DND-41 (cell line): ENCODE measurements at regions not wholly inside any gene's neighbourhood (a gene's known extent, or its start where the extent isn't known, plus 50 kb on each side); places are given as distances from the start of the nearest gene placed in this dataset.

Experiments used
- ATAC-seq: fragments of 200-7000 bp; cut with Tn5 transposase; 3 replicates; pipeline ENCODE4 v1.9.1; 2021; ENCODE audit warnings: low read depth; ENCODE audit not compliant: insufficient read depth
- DNase-seq: peaks from one replicate; pipeline ENCODE4 v3.0.0-alpha.2; 2020
- H2AFZ ChIP-seq: 2 replicates; pipeline ENCODE4 v1.6.0; 2012; ENCODE audit warnings: low read depth, low read length
- H3K27ac ChIP-seq: 2 replicates; pipeline ENCODE4 v1.5.1; 2012; ENCODE audit warnings: low read length, inconsistent platforms
- H3K27me3 ChIP-seq: fragments of 200-600 bp; sonication (generic); 2 replicates; pipeline ENCODE4 v1.6.0; 2012; ENCODE audit warnings: low read length, mild to moderate bottlenecking, inconsistent platforms; ENCODE audit not compliant: insufficient read depth, poor library complexity
- H3K36me3 ChIP-seq: 2 replicates; pipeline ENCODE4 v1.5.1; 2012; ENCODE audit warnings: low read length, inconsistent platforms; ENCODE audit not compliant: insufficient read depth
- H3K4me1 ChIP-seq: 2 replicates; pipeline ENCODE4 v1.5.1; 2012; ENCODE audit warnings: mild to moderate bottlenecking, low read length; ENCODE audit not compliant: insufficient read depth
- H3K4me2 ChIP-seq: 2 replicates; pipeline ENCODE4 v1.6.0; 2012; ENCODE audit warnings: mild to moderate bottlenecking, moderate library complexity, low read length, inconsistent platforms; ENCODE audit not compliant: insufficient read depth
- H3K4me3 ChIP-seq, 2 experiments: fragments of 200-600 bp in 1 of 2; shearing (Covaris generic) in 1 of 2; 2 replicates each; pipeline ENCODE4 v1.5.1; 2012 to 2016; ENCODE audit warnings: inconsistent platforms in 2 of 2, low read length in 2 of 2, mild to moderate bottlenecking in 2 of 2, low read depth in 1 of 2, moderate library complexity in 1 of 2
- H3K79me2 ChIP-seq: 2 replicates; pipeline ENCODE4 v1.6.0; 2012; ENCODE audit warnings: low read length, inconsistent platforms; ENCODE audit not compliant: insufficient read depth
- H3K9ac ChIP-seq: 2 replicates; pipeline ENCODE4 v1.6.0; 2012; ENCODE audit warnings: low read depth, mild to moderate bottlenecking, inconsistent platforms, low read length, moderate library complexity
- H3K9me3 ChIP-seq: 2 replicates; pipeline ENCODE4 v1.5.1; 2012; ENCODE audit warnings: low read length, moderate library complexity, mild to moderate bottlenecking, inconsistent platforms; ENCODE audit not compliant: insufficient read depth, severe bottlenecking
- H4K20me1 ChIP-seq: 2 replicates; pipeline ENCODE4 v1.6.0; 2012; ENCODE audit warnings: low read length; ENCODE audit not compliant: insufficient read depth
- CTCF ChIP-seq: IDR thresholded peaks from 2 replicates; pipeline ENCODE4 v1.5.1; 2012; ENCODE audit warnings: borderline replicate concordance, low read length, moderate library complexity, mild to moderate bottlenecking; ENCODE audit not compliant: poor library complexity, severe bottlenecking; ENCODE audit errors: extremely low read depth
- EZH2 ChIP-seq: IDR thresholded peaks from 3 replicates; pipeline ENCODE4 v1.6.1; 2012; ENCODE audit warnings: borderline replicate concordance, low read depth, mild to moderate bottlenecking, moderate library complexity, low read length, inconsistent platforms; ENCODE audit not compliant: severe bottlenecking

- DNase-seq (no peak), ATAC-seq (no peak)
- no peak overlapping the region for H3K27ac ChIP-seq
- H3K27me3 ChIP-seq = no peaks in the 10 kb centered on the region
- TF ChIP-seq EZH2 (no peak), CTCF (no peak)
- no peaks in the 10 kb centered on the region for H4K20me1 ChIP-seq
- H3K79me2 ChIP-seq = no peaks in the 10 kb centered on the region
- peaks cover 16% of the 10 kb centered on the region for H3K4me1 ChIP-seq
- no peak overlapping the region for H2AFZ ChIP-seq
- no peak overlapping the region for H3K4me2 ChIP-seq
- H3K9me3 ChIP-seq = no peaks in the 10 kb centered on the region
- no peaks in the 10 kb centered on the region for H3K36me3 ChIP-seq
- H3K9ac ChIP-seq = no peak overlapping the region
- H3K4me3 ChIP-seq = no peak overlapping the region
Measured at GRCh38 chr2:9141091-9141667, 65.4 kb upstream of the ASAP2 start.

DNA sequence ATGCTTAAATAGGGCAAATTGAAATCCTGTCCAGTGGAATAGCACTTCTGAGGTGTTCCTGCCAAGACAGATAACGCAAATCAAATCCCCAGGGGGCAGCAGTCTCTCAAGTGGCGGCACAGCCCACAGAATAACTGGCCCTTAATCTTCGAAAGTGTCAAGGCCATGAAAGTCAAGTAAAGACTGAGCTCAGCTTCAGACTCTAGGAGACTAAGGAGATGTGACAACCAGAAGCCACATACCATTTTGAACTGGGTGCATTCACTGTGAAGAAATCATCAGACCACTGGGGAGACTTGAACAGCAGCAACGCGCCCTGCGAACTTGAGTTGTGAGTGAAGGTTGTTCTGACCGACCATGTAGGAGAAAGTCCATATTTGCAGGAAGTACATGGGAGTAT is 66.0 kb upstream of the ASAP2 start:
- H3K4me3 ChIP-seq = no peak overlapping the region
- TF ChIP-seq EZH2 (no peak), CTCF (no peak)
- no peak overlapping the region for H3K9ac ChIP-seq
- no peak overlapping the region for H3K27ac ChIP-seq
- H4K20me1 ChIP-seq = no peaks in the 10 kb centered on the region
- no peak overlapping the region for H3K4me2 ChIP-seq
- no peaks in the 10 kb centered on the region for H3K27me3 ChIP-seq
- no peaks in the 10 kb centered on the region for H3K79me2 ChIP-seq
- H3K4me1 ChIP-seq = peaks cover 16% of the 10 kb centered on the region
- no peaks in the 10 kb centered on the region for H3K9me3 ChIP-seq
- DNase-seq (no peak), ATAC-seq (no peak)
- H3K36me3 ChIP-seq = no peaks in the 10 kb centered on the region
- H2AFZ ChIP-seq = no peak overlapping the region

DNA sequence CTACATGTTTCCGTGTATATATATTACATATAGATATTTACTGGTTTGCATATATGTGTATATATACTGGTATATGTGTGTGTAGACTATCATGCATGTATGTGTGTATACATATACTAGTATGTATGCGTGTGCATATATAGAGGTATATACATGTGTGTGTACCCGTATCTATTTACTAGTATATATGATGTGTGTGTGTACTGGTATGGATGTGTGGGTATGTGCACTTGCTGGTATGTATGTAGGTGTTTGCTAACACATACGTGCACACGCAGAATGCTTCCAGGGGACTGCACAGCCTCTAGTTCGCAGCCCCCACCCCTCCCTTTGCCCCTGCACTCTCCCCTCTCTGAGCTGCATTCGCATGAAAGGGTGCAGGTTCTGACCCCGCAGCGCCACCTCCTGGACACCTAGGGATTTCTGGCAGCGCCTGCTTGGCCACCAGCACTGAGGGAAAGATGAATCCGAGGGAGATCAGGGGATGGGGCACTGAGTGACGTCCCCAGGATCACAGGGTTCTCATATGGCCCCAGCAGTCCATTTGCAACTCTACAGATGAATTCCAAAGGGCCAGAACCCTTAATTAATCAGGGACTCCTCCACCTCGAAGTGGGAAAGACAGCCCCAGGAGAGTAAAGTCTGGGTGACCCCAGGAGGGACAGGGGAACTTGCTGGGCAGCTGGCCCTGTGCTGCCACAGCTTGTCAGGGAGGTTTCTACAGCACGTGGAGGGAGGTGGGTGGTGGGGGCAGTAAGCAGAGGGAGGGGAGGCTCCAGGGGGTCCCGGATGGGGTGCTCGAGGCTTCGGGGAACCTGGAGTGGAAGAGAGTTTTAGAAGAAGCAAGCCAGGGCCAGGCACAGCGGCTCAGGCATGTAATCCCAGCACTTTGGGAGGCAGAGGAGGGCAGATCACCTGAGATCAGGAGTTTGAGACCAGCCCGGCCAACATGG is 66.8 kb upstream of the ASAP2 start:
- TF ChIP-seq CTCF (peak; percentile 97), EZH2 (no peak)
- peaks cover 16% of the 10 kb centered on the region for H3K4me1 ChIP-seq
- no peaks in the 10 kb centered on the region for H4K20me1 ChIP-seq
- DNase-seq (peak; percentile 83), ATAC-seq (peak; percentile 73)
- H3K27ac ChIP-seq = no peak overlapping the region
- no peaks in the 10 kb centered on the region for H3K36me3 ChIP-seq
- no peaks in the 10 kb centered on the region for H3K79me2 ChIP-seq
- no peaks in the 10 kb centered on the region for H3K27me3 ChIP-seq
- no peaks in the 10 kb centered on the region for H3K9me3 ChIP-seq
- no peak overlapping the region for H3K9ac ChIP-seq
- peak overlapping the region; percentile 42; the same call in 1 of the 2 replicates for H2AFZ ChIP-seq
- peak overlapping the region; percentile 23; the same call in 1 of the 2 replicates for H3K4me2 ChIP-seq
- no peak overlapping the region for H3K4me3 ChIP-seq
